ENCODE measurements at regions not wholly inside any gene's neighbourhood (a gene's known extent, or its start where the extent isn't known, plus 50 kb on each side); places are given as distances from the start of the nearest gene placed in this dataset.
"Not testable (repeated sequence)": the region's sequence is repeated elsewhere in the genome, so short reads cannot be mapped to it uniquely, and the experiment has no call there.

DNA sequence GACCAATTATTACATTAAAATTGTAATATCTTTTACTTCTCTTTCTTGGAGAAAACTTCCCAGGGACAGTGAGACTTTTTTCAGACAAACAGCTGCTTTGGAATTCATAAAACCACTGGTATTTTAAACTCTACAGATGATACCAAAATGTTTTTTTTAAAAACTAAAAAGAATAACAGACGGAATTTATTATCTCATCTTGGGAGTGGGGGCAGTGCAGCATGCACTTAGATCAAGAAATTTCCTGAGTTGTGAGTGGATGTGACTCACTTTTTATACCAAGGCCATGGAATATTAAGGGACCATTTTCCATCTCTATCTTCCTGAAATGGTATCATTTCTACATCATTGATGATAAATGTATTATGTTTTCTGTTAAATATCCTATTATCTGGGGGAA lies 422.8 kb upstream of the HNRNPA3 start:
- H3K4me3 ChIP-seq (replicated peaks; ENCODE audit: low read depth, low read length) = no peak overlapping the region
- no peaks in the 10 kb centered on the region for H3K36me3 ChIP-seq (ENCODE audit: control insufficient read depth, insufficient read depth, low read length)
- TF ChIP-seq, protein P1, sequence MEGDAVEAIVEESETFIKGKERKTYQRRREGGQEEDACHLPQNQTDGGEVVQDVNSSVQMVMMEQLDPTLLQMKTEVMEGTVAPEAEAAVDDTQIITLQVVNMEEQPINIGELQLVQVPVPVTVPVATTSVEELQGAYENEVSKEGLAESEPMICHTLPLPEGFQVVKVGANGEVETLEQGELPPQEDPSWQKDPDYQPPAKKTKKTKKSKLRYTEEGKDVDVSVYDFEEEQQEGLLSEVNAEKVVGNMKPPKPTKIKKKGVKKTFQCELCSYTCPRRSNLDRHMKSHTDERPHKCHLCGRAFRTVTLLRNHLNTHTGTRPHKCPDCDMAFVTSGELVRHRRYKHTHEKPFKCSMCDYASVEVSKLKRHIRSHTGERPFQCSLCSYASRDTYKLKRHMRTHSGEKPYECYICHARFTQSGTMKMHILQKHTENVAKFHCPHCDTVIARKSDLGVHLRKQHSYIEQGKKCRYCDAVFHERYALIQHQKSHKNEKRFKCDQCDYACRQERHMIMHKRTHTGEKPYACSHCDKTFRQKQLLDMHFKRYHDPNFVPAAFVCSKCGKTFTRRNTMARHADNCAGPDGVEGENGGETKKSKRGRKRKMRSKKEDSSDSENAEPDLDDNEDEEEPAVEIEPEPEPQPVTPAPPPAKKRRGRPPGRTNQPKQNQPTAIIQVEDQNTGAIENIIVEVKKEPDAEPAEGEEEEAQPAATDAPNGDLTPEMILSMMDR (IDR thresholded peaks at IDR 0.05; ENCODE audit: insufficient read depth, low read length, poor library complexity, severe bottlenecking) = no peak
- H3K27me3 ChIP-seq (replicated peaks; ENCODE audit: control insufficient read depth, insufficient read depth, low read length) = no peaks in the 10 kb centered on the region
- no peak for DNase-seq (ENCODE audit: extremely low read depth, insufficient read length)

GRCh38 chr2:176790468-176790867 lies 422.1 kb upstream of the HNRNPA3 start:
- no peaks in the 10 kb centered on the region for H3K36me3 ChIP-seq (ENCODE audit: control insufficient read depth, insufficient read depth, low read length)
- no peaks in the 10 kb centered on the region for H3K27me3 ChIP-seq (replicated peaks; ENCODE audit: control insufficient read depth, insufficient read depth, low read length)
- no peak overlapping the region for H3K4me3 ChIP-seq (replicated peaks; ENCODE audit: low read depth, low read length)
- TF ChIP-seq, protein P1 (IDR thresholded peaks at IDR 0.05; ENCODE audit: insufficient read depth, low read length, poor library complexity, severe bottlenecking) = no peak
- no peak for DNase-seq (ENCODE audit: extremely low read depth, insufficient read length)

GRCh38 chr2:176793792-176794191 lies 418.8 kb upstream of the HNRNPA3 start:
- Histone ChIP-seq H3K36me3 (ENCODE audit: control insufficient read depth, insufficient read depth, low read length) (no peaks in the 10 kb centered on the region), H3K4me3 (replicated peaks; ENCODE audit: low read depth, low read length) (no peak overlapping the region), H3K27me3 (replicated peaks; ENCODE audit: control insufficient read depth, insufficient read depth, low read length) (no peaks in the 10 kb centered on the region)
- no peak for DNase-seq (ENCODE audit: extremely low read depth, insufficient read length)
- TF ChIP-seq, protein P1 (IDR thresholded peaks at IDR 0.05; ENCODE audit: insufficient read depth, low read length, poor library complexity, severe bottlenecking) = no peak

DNA sequence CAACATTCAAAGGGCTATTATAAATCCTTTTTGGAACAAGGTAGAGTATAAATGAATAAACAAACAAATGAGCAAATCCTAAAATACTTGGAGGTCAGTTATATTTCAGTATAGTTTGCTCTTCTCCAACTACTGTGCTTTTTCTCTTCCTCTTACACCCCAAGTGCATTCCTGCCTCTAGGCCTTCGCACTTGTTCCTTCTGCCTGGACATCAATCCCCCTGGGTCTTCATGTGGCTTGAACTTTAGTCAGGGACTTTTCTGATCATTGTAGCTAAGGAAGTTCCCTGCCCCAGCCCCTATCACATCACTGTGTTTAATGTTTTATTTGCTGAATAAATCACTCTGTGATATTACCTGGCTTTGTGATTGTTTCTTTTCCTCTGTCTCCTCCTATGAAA lies 418.2 kb upstream of the HNRNPA3 start:
- TF ChIP-seq, protein P1 (IDR thresholded peaks at IDR 0.05; ENCODE audit: insufficient read depth, low read length, poor library complexity, severe bottlenecking) = no peak
- Histone ChIP-seq H3K4me3 (replicated peaks; ENCODE audit: low read depth, low read length) (no peak overlapping the region), H3K27me3 (replicated peaks; ENCODE audit: control insufficient read depth, insufficient read depth, low read length) (no peaks in the 10 kb centered on the region), H3K36me3 (ENCODE audit: control insufficient read depth, insufficient read depth, low read length) (no peaks in the 10 kb centered on the region)
- no peak for DNase-seq (ENCODE audit: extremely low read depth, insufficient read length)

GRCh38 chr2:176795823-176796222 lies 416.8 kb upstream of the HNRNPA3 start:
- Histone ChIP-seq H3K27me3 (replicated peaks; ENCODE audit: control insufficient read depth, insufficient read depth, low read length) (no peaks in the 10 kb centered on the region), H3K36me3 (ENCODE audit: control insufficient read depth, insufficient read depth, low read length) (no peaks in the 10 kb centered on the region), H3K4me3 (replicated peaks; ENCODE audit: low read depth, low read length) (no peak overlapping the region)
- DNase-seq (ENCODE audit: extremely low read depth, insufficient read length) = no peak
- TF ChIP-seq, protein P1 (IDR thresholded peaks at IDR 0.05; ENCODE audit: insufficient read depth, low read length, poor library complexity, severe bottlenecking) = no peak

DNA sequence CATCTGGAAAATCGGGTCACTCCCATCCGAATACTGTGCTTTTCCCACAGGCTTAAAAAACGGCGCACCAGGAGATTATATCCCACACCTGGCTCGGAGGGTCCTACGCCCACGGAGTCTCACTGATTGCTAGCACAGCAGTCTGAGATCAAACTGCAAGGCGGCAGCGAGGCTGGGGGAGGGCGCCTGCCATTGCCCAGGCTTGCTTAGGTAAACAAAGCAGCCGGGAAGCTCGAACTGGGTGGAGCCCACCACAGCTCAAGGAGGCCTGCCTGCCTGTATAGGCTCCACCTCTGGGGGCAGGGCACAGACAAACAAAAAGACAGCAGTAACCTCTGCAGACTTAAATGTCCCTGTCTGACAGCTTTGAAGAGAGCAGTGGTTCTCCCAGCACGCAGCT lies 415.9 kb upstream of the HNRNPA3 start:
- DNase-seq (ENCODE audit: extremely low read depth, insufficient read length); H3K27me3 ChIP-seq (replicated peaks; ENCODE audit: control insufficient read depth, insufficient read depth, low read length); H3K36me3 ChIP-seq (ENCODE audit: control insufficient read depth, insufficient read depth, low read length); H3K4me3 ChIP-seq (replicated peaks; ENCODE audit: low read depth, low read length): not testable (repeated sequence)

Data from GM06990 (cell line).